GM21786 (cell line): ENCODE measurements at regions not wholly inside any gene's neighbourhood (a gene's known extent, or its start where the extent isn't known, plus 50 kb on each side); places are given as distances from the start of the nearest gene placed in this dataset.

Experiments used
- ATAC-seq: cut with Tn5 transposase; IDR thresholded peaks from one replicate; pipeline ENCODE4 v1.9.1; 2021; ENCODE audit not compliant: unreplicated experiment

DNA sequence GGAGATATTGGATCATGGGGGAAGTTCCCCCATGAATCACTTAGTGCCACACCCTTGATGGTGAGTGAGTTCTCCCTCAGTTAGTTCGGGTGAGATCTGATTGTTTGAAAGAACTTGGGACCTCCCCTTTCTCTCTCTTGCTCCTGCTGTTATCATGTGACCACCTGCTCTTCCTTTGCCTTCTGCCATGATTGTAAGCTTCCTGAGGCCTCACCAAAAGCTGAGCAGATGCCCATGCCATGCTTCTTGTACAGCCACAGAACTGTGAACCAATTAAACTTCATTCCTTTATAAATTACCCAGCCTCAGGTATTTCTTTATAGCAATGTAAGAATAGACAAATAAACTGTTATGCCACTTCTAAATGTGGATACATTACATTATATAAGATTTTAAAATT, 686.7 kb upstream of the MARCKS start:
- ATAC-seq, result no peak

DNA sequence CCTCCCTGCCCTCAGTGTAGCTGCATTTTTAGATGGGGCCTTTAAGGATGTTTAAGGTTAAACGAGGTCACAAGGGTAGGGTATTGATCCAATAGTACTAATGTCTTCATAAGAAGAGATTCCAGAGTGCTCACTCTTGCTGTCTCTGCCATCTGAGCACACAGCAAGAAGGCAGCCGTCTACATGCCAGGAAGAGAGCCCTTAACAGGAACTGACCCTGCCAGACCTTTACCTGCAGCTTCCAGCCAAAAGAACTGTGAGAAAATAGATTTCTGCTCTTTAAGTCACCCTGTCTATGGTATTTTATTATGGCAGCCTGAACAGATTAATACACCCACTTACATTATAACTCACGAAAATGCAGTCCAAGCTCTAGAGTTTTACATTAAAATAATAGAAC, 685.3 kb upstream of the MARCKS start:
- no peak for ATAC-seq

DNA sequence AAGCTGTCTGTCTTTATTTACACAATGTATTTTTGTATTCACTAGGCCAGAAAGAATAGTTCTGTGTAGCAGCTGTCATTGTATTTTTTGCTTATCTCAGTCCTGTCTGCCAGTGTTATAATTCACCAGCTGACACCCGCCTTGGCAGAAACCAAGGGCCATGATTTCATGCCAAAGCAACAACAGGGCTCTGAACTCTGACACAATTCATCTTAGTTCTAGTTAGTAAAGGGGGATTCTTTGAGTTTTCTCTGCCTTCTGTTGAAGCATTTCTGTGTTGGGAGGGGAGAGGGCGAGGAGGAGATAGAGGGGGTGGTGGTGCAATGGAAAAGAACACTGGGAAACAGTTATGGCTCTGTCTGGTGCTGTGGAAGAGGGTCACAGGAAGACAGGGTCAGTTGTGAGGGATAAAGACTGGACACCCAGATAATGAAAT, 684.6 kb upstream of the MARCKS start:
- no peak for ATAC-seq

DNA sequence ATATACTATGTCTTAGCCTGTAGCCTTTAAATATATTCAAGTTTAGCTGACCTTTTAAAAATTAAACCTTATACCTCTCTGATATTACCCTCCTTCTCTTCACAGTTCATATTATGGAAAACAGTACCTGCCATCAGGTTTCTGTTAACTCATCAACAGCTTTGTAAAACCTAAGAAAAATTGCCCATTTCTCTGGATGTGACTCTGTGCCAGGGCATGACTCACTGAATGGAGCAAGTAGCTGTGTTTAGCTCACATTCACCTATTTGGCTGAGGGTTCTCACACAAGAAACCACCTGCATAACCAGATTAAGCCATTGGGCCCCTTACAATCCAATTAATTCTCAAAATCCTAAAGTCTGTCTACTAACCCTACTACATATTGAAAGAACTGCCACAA, 678.8 kb upstream of the MARCKS start:
- ATAC-seq, result no peak

DNA sequence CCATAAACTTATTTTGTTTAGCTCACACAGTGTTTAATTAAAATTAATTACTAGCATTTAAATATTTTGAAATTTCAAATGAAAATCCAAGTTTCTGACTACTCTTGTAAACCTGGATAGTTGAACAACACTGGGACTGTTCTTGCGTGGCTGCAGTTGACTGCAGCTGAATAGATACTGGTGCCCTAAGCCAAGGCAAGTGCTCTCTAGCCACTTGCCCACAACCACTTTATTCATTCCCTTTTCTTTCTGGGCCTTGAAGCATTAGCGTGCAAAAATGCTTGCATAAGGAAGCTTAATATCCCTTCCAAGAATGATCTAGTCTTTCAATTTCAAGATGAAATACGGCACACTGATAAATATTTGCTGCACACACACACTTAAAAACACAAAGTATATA, 676.0 kb upstream of the MARCKS start:
- no peak for ATAC-seq

DNA sequence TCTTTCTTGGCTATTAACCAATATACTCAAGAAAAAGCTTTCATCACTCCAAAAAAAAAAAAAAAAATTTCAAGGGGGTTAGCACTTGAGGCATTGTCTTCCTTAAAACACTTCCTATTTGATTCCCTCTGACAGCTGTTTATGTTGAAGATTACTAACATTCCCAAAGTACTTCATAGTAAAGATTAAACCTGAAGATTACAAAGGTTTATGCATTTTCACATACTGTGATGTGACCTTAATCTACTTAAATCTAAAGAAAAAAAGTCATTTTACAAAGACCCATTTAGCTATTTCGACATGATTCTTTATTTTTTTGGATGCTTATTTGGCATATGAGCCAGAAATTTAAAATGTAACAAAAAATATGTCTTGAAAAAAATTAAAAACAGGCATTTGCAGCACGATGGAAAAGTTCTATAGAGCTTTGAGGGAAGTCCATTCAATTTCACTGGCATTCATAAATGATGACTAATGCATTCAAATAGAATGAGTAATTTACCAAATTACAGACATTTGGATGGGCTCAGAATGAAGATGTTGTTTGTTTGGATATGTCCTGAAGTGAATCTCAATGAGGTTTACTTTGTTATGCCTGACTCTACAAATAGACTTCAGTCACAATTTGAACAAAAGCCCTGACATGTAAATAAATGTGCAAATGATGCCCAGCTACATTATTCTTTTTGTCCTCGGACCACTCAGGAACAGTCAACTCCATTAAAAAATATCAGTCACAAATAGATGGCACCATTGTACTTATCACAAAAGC, 674.6 kb upstream of the MARCKS start:
- ATAC-seq, result no peak

DNA sequence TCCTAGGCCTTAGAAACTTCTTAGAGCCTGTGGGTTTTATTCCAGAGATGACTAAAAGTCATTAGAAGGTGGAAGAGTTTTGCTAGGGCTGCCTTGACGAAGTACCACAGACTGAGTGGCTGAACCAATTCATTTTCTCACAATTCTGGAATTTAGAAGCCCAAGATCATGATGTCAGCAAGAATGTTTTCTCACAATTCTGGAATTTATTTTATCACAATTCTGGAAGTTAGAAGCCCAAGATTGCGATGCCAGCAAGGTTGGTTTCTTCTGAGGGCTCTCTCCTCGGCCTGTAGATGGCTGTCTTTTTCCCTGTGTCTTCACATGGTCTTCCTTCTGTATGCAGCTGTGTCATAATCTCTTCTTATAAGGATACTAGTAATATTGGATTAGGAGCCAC, 672.9 kb upstream of the MARCKS start:
- ATAC-seq, result no peak

DNA sequence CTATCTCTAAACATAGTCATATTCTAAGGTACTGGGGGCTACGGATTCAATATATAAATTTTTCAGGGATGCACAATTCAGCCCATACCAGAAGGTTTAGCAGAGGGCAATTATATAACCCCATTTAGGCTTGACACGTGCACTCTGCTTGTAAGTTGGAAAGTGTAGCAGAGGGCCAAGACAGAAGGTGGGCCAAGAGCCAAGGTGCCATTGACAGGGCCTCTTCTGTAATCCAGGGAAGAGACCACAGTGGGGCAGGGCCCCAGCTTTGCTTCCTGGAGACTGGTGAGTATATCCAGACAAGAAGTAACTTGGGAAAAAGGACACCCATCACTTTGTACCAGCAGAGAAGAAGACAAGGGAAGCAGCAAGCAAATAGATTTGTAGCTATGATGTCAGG, 672.4 kb upstream of the MARCKS start:
- ATAC-seq, result no peak

DNA sequence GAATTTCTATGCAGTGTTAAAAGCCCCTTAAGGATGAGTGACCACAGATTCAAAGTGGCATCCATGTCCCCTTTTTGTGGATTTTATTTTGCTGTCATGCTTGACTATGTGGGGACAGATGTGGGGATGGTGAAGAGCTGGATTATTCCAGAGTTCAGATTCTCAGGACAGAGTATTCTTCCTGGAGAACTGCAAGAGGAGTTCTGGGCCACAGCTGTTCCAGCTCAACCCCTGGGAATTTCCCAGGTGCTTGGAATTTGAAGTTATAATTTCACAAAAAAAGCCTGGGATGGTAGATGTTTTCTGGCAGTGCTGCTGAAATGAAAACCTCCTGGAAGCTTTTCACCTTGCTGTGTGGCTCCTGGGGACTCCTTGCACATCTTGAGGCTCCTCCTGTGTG, 671.8 kb upstream of the MARCKS start:
- ATAC-seq, result no peak

DNA sequence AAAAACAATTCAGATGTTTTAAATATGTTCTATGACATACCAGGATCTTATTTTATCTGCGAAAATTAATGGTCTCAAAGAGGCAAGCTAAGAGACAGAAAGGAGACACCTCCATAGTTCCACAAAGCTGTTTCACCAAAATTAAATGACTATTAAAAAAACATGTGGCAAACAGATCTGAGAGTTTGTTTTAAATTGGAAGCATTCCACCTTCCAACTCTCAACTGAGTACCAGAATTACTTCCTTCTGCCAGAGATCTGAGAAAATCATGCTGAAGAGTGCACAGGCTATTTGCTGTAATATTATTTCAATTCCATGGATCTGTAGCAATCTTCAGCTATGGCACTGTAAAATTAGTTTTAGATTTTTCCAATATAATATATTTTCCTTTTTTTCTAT, 669.5 kb upstream of the MARCKS start:
- no peak for ATAC-seq

DNA sequence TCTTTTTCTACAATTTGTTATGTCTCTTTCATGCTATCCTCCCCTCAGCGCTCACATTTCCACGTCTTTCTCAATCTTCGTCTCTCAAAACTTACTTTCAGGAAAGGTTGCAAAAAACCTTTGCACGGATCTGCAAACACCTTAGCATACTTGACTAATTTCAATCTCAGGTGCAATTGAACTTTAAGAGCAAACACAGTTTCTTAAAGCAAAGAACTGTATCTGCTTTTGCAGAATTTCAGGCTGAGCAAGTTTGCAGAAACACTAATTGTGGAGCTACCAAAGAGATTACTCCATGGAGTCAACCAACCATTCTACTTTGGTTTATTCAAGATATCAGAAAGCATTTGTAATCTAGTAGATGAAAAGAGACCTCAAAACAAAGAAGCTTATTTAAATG, 668.2 kb upstream of the MARCKS start:
- no peak for ATAC-seq

DNA sequence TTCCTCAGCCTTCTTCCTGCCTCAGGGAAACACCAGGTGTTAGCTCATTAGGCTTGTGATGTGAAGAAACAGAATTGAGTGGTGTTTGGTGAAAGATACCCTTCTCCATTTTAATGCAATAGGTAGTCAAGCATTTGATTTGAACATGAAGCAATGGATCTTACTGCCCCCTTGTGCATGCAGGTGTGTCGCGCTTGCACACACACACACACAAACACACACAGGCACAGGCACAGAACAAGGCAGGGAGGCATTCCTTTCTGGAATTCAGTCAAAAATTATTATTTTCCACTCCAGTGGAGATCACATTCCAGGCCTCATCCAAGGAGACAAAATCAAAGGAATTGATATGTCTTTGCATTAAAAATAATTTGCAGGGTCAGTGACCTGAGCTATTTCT, 667.0 kb upstream of the MARCKS start:
- no peak for ATAC-seq

DNA sequence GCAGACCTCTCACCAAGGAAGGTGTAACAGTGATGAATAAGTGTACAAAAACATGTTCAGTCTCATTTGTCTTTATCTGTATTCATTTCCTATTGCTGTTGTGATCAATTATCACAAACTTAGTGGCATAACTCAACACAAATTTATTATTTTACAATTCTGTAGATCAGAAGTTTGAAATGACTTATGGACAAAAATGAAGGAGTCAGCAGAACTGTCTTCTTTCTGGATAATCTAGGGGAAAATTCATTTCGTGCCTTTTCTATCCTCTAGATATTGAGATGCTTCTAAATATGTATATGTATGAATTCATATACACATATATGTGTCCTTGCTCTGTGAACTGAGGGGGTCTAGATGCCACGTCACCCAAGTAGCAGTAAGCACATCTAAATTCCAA, 663.1 kb upstream of the MARCKS start:
- no peak for ATAC-seq

DNA sequence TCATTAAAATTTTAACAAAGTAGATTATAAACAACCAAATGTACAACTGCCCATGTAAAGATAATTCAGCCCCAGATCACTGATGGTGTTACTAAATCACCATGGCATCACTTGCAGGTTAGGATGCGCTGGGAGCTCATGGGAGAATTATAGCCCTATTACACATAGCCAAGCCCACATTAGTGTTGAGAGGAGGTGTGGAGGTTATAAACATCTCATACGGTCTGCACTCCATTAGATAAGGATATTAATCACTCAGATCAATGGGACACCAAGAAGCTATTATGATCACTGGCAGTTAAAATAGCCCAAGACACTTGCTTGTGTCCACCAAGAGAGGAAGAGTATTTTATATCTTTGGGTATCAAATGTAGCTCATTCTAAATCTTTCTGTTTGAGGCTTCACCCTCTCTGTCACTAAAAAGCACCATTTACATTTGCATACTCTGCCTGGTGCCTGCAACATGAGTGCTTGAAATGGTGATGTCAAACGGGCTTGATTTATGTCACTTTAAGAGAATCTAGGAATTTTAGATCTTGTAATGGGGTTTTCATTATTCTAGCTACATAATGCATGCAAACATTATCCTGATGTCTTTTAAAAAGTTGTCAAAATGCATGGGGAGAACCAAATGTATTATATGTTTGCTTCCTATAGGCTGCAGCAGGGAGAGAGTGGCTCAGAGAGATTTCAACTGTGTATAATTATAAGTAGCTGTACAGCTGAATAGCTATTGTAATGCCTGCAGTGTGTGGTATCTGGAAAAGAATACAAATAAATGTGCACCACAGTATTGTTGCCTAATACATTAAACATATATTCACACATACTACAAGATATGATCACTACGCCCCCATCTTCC, 654.1 kb upstream of the MARCKS start:
- no peak for ATAC-seq

DNA sequence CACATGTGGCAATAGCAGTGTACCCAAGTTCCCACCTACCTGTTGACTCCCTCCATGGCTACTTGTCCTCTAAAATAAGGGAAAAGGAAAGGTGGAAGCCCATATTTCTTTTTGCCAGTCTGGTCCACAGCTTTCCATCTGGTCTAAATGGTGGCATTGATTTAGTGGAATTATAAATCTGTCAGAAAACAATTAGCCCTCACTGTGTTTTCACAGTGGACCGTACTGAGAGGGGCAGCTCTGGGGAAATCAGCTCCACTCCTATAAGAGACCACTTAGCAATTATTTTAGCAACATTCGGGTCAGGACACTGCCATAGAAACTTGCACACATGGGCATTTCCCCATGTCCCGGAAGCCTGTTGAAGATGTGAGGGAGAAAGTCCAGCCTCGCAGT, 653.4 kb upstream of the MARCKS start:
- no peak for ATAC-seq

DNA sequence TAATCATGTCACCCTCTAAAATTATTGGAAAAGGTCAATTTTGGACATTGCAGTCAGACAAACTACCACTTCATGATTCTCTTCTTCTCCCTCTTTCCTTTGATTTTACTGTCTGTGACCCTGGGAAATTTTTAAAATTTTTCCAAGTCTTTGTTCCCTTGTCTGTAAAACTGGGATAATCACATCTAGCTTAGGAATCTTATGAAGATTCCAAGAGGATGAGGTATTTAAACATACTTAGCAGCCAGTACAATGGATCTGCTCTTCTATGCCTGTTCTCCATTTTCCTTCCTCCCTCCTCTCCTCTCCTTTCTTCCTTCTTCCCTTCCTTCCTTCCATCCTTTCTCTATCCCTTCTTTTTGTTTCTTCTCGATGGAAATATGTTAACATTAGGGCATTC, 651.6 kb upstream of the MARCKS start:
- no peak for ATAC-seq

DNA sequence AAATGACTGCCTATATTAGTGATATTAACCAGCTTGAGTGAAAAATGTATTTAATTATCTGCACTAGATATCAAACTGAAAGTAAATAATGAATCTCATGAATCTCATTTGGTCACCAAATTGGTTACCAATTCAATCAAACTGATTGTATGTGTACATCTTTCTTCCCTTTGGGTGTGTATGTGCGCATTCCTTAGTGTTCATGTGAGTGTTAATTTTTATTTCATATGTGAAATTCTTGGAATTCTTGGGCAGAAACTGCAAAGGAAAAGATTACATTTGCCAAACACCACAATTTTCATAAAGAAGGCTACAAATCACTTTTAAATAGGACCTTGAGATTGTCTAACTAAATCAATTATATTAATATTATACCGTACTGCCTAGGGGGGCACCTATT, 648.4 kb upstream of the MARCKS start:
- no peak for ATAC-seq

DNA sequence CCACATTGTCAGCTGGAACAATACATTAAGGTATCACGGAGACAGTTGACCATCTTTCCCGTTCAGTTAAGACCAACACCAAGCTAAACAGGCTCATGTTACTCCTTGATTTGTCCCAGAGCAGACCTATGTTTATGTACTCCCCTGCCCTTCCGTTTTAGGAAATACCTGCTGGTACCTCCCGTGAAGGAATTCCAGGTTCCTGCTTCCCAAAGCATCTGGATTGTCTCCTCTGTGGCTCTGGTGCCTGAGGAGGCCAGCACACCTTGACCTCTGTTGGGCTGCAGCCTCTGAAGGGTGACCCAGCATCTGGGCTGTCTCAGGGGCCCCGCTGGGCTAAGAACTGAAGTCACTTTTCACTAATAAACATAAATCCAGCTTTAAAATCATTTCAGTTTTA, 647.8 kb upstream of the MARCKS start:
- ATAC-seq, result no peak

DNA sequence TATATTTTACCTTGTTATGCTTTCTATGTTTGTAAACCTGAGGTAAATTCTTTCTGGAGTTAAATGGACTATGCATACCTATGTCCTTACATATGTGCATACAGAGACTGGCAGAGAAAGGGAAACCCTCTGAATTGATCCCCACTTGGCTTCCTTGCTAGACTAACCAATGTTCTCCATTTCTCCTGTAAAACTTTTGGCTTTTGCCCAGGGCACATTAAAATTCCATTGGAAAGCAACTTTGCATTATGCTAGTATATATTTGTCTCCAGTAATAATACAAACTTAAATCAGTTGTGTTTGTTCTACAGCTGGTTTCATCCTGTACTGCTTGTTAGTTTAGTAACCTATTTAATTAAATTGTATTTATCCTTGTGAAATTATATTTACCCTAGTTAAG, 646.0 kb upstream of the MARCKS start:
- no peak for ATAC-seq

DNA sequence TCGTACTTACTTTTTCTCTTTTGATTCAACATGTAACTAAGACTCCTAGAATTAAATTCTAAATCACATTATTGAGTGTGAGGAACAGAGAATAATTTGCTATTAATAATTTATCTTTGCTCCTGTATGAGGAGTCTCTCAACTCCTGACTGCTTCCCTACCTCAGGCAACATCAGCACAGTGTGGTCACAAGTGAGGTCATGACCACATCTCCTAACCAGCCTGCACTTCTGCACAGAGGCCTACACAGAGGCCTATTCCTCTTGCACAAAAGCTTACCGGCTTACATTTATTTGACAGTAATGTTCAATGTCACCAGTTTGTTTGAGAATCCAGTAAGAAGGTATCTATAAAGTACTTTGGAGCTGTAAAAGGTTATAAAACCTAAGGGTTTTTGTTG, 637.4 kb upstream of the MARCKS start:
- ATAC-seq, result no peak

DNA sequence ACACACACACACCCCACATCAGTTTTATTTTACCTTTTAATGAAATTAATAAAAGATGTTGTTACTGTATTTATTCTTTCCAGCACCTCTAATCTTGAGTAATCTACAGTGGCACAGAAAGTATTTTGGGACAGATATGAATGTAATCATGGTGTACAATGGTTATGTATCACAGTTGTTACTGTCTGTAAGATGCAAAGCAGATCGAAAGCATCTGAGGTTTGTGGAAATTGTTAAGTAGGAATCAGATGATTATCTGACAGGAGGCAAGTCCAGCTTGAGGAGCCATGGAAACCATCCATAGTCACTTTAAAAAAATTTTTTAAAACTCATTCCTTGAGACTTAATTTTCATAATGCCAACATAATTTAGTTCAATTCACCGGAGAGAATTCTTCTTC, 636.3 kb upstream of the MARCKS start:
- ATAC-seq, result no peak

DNA sequence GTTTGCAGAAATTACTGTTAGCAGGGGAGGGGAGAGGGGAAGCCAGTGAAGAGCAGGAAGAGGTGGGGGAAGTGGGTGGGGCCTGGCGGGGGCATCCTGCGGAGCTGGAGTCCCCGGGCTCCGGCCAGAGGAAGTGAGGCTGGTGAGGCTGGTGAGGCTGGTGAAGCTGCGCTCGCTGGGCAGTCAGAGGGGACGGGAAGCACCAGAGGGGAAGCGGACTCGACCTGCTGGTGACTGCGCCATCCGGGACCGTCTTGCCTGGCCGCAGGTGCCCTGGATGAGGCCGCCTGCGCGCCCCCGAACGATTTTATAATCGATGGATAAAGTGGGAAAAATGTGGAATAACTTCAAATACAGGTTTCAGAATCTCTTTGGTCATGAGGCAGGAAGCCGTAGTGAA, 635.3 kb upstream of the MARCKS start:
- ATAC-seq, result no peak

DNA sequence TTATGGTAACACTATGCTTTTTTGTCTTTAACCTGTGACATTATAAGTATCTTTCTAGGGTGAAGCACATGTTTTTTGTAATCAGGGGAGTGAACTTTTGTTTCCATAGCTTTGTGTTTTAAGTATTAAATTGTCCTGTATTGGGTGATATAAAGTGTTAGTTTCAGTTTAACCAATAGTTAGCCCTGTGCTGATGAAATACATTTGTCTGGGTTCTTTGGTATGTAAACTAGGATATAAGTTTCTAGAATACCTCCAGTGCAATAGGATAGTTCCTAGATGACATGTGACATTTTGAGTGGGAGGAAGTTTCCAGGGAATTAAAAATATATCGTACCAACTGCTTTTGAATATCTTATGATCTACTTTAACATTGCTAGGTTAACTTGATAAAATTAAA, 611.0 kb upstream of the MARCKS start:
- ATAC-seq, result no peak
